WTC11 (cell line): ENCODE measurements at regions not wholly inside any gene's neighbourhood (a gene's known extent, or its start where the extent isn't known, plus 50 kb on each side); places are given as distances from the start of the nearest gene placed in this dataset.

Experiments used
- ATAC-seq: fragments of 200-7000 bp; cut with Tn5 transposase; 2 replicates; pipeline ENCODE4 v1.10.0; 2021; ENCODE audit warnings: mild to moderate bottlenecking, moderate library complexity
- CTCF ChIA-PET: fragments of 300-600 bp; sonication (Branson Sonifier 250); formaldehyde crosslinking; loops from one replicate; lab custom pipeline; 2021; ENCODE audit warnings: antibody characterized with exemption; lab: Charles Lee
- POLR2A ChIA-PET: fragments of 350-600 bp; sonication (Branson Sonifier 250); formaldehyde crosslinking; loops from one replicate; lab custom pipeline; 2021; ENCODE audit warnings: antibody characterized with exemption; lab: Charles Lee
- DNase-seq: peaks from one replicate; pipeline ENCODE4 v3.0.0; 2021; ENCODE audit warnings: low spot score
- H3K27ac Mint-ChIP-seq: 2 replicates; pipeline ENCODE4 v1.8.0; 2021; ENCODE audit warnings: mixed read lengths
- H3K27me3 Mint-ChIP-seq: 2 replicates; pipeline ENCODE4 v1.8.0; 2021; ENCODE audit warnings: low read depth, mild to moderate bottlenecking, moderate library complexity, mixed read lengths
- H3K36me3 Mint-ChIP-seq: 2 replicates; pipeline ENCODE4 v1.8.0; 2021; ENCODE audit warnings: mixed read lengths
- H3K4me1 Mint-ChIP-seq: 2 replicates; pipeline ENCODE4 v1.8.0; 2022; ENCODE audit warnings: mixed read lengths
- H3K4me3 Mint-ChIP-seq: 2 replicates; pipeline ENCODE4 v1.8.0; 2021; ENCODE audit warnings: mild to moderate bottlenecking, moderate library complexity, mixed read lengths
- H3K9me3 Mint-ChIP-seq: 2 replicates; pipeline ENCODE4 v1.8.0; 2021; ENCODE audit warnings: mixed read lengths
- ARID4B ChIP-seq: sonication (generic); formaldehyde crosslinking; IDR thresholded peaks from 2 replicates; pipeline ENCODE4 v1.8.0; 2023; ENCODE audit warnings: missing genetic modification reagents, mild to moderate bottlenecking, borderline replicate concordance
- ATF6 ChIP-seq: sonication (generic); formaldehyde crosslinking; IDR thresholded peaks from 2 replicates; pipeline ENCODE4 v1.8.1; 2023; ENCODE audit warnings: mild to moderate bottlenecking, missing genetic modification reagents
- CDX4 ChIP-seq: fragments of 250-450 bp; sonication (Bioruptor Pico); IDR thresholded peaks from 2 replicates; pipeline ENCODE4 v1.9.0; 2021; ENCODE audit warnings: moderate library complexity, mild to moderate bottlenecking, inconsistent platforms, borderline replicate concordance
- CREB1 ChIP-seq: sonication (generic); formaldehyde crosslinking; IDR thresholded peaks from 2 replicates; pipeline ENCODE4 v1.8.0; 2023; ENCODE audit warnings: mild to moderate bottlenecking, missing genetic modification reagents
- EMX1 ChIP-seq: fragments of 250-450 bp; sonication (Bioruptor Pico); IDR thresholded peaks from 2 replicates; pipeline ENCODE4 v1.8.0; 2021; ENCODE audit warnings: mild to moderate bottlenecking
- IRF2 ChIP-seq: sonication (generic); formaldehyde crosslinking; IDR thresholded peaks from 2 replicates; pipeline ENCODE4 v1.8.0; 2022; ENCODE audit warnings: low read depth, missing genetic modification reagents, borderline replicate concordance
- JAZF1 ChIP-seq: fragments of 250-450 bp; sonication (Bioruptor Pico); IDR thresholded peaks from 2 replicates; pipeline ENCODE4 v1.9.0; 2021; ENCODE audit warnings: moderate library complexity, mild to moderate bottlenecking, inconsistent platforms
- JUN ChIP-seq: sonication (generic); formaldehyde crosslinking; IDR thresholded peaks from 2 replicates; pipeline ENCODE4 v1.8.0; 2023; ENCODE audit warnings: mild to moderate bottlenecking, missing genetic modification reagents
- KAT7 ChIP-seq: sonication (generic); formaldehyde crosslinking; IDR thresholded peaks from 2 replicates; pipeline ENCODE4 v1.8.1; 2023; ENCODE audit warnings: missing genetic modification reagents, mild to moderate bottlenecking, borderline replicate concordance
- MLX ChIP-seq: sonication (generic); formaldehyde crosslinking; IDR thresholded peaks from 2 replicates; pipeline ENCODE4 v1.8.1; 2023; ENCODE audit warnings: mild to moderate bottlenecking, missing genetic modification reagents, moderate library complexity
- NR2C2 ChIP-seq: sonication (generic); formaldehyde crosslinking; IDR thresholded peaks from 2 replicates; pipeline ENCODE4 v1.8.0; 2022; ENCODE audit warnings: mild to moderate bottlenecking, missing genetic modification reagents
- PRDM15 ChIP-seq: sonication (generic); formaldehyde crosslinking; IDR thresholded peaks from 2 replicates; pipeline ENCODE4 v1.8.0; 2022; ENCODE audit warnings: missing genetic modification reagents
- RORB ChIP-seq: fragments of 250-450 bp; sonication (Bioruptor Pico); IDR thresholded peaks from 2 replicates; pipeline ENCODE4 v1.9.0; 2021; ENCODE audit warnings: mild to moderate bottlenecking
- ZBTB43 ChIP-seq: sonication (generic); formaldehyde crosslinking; IDR thresholded peaks from 2 replicates; pipeline ENCODE4 v1.8.1; 2023; ENCODE audit warnings: mild to moderate bottlenecking, missing genetic modification reagents
- ZMAT4 ChIP-seq: fragments of 250-450 bp; sonication (Bioruptor Pico); IDR thresholded peaks from 2 replicates; pipeline ENCODE4 v1.9.0; 2021; ENCODE audit warnings: mild to moderate bottlenecking
- ZNF232 ChIP-seq: sonication (generic); formaldehyde crosslinking; IDR thresholded peaks from 2 replicates; pipeline ENCODE4 v1.8.0; 2022; ENCODE audit warnings: mild to moderate bottlenecking, missing genetic modification reagents

GRCh38 chr5:32887390-32887789 is 176.3 kb downstream of the NPR3 start (continued):
- TF ChIP-seq CDX4 (CRISPR knock-in tag), result no peak
- TF ChIP-seq ZMAT4 (CRISPR knock-in tag), result no peak
- TF ChIP-seq ARID4B (CRISPR knock-in tag), result no peak
- no peak for TF ChIP-seq MLX (CRISPR knock-in tag)
- no peak for TF ChIP-seq KAT7 (CRISPR knock-in tag)
- no peak for TF ChIP-seq JUN (CRISPR knock-in tag)
- no peak for TF ChIP-seq NR2C2
- TF ChIP-seq PRDM15, result no peak

- H3K4me1 Mint-ChIP-seq, result no peaks in the 10 kb centered on the region
- DNase-seq (no peak), ATAC-seq (no peak)
- ChIA-PET CTCF (no interaction called here), POLR2A (no interaction called here)
- no peak overlapping the region for H3K27ac Mint-ChIP-seq
- no peak overlapping the region for H3K4me3 Mint-ChIP-seq
- H3K36me3 Mint-ChIP-seq, result no peaks in the 10 kb centered on the region
- H3K27me3 Mint-ChIP-seq, result peaks cover under 1% of the 10 kb centered on the region
- H3K9me3 Mint-ChIP-seq, result peaks cover 13% of the 10 kb centered on the region
- TF ChIP-seq ATF6 (CRISPR knock-in tag) (no peak), JAZF1 (no peak), CREB1 (CRISPR knock-in tag) (no peak), ARID4B (CRISPR knock-in tag) (no peak), EMX1 (CRISPR knock-in tag) (no peak), IRF2 (CRISPR knock-in tag) (no peak), NR2C2 (no peak), RORB (CRISPR knock-in tag) (no peak), ZNF232 (CRISPR knock-in tag) (no peak), ZBTB43 (no peak)
Measured at GRCh38 chr5:32889078-32889477, 178.0 kb downstream of the NPR3 start.
